Activated CD4-positive, alpha-beta T cell treated with anti-CD3 and anti-CD28 coated beads, Interleukin-10, Interleukin-2, amounts not matched to agents 100 ng/mL and 50 ng/mL, durations not matched to agents 16 hours and 8 hours (primary cell): ENCODE measurements at regions not wholly inside any gene's neighbourhood (a gene's known extent, or its start where the extent isn't known, plus 50 kb on each side); places are given as distances from the start of the nearest gene placed in this dataset.

Experiments used
- DNase-seq: peaks from one replicate; pipeline ENCODE4 v3.0.0-alpha.2; 2020

- DNase-seq = no peak
Measured at GRCh38 chr5:160511280-160511929, 89.8 kb downstream of the PTTG1 start.
